ENCODE measurements at regions not wholly inside any gene's neighbourhood (a gene's known extent, or its start where the extent isn't known, plus 50 kb on each side); places are given as distances from the start of the nearest gene placed in this dataset.

- H3K4me3 ChIP-seq (ENCODE audit: low read depth, low read length): no peak overlapping the region
- no peak for TF ChIP-seq CTCF (IDR thresholded peaks at IDR 0.05; ENCODE audit: low read depth, low read length)
- H3K27ac ChIP-seq: no peak overlapping the region
- H3K36me3 ChIP-seq: no peaks in the 10 kb centered on the region
- H3K27me3 ChIP-seq (ENCODE audit: insufficient read depth, low read depth, severe bottlenecking): no peaks in the 10 kb centered on the region
- no peak for DNase-seq
- H3K9me3 ChIP-seq (ENCODE audit: severe bottlenecking): peaks cover 21% of the 10 kb centered on the region
These were observed 623.0 kb downstream of the NPHP4 start for GRCh38 chr1:5369223-5369622.

GRCh38 chr1:5368201-5368600 lies 624.0 kb downstream of the NPHP4 start:
- no peak for DNase-seq
- Histone ChIP-seq H3K27ac (no peak overlapping the region), H3K27me3 (ENCODE audit: insufficient read depth, low read depth, severe bottlenecking) (no peaks in the 10 kb centered on the region), H3K9me3 (ENCODE audit: severe bottlenecking) (peaks cover 14% of the 10 kb centered on the region), H3K4me3 (ENCODE audit: low read depth, low read length) (no peak overlapping the region), H3K36me3 (no peaks in the 10 kb centered on the region)
- no peak for TF ChIP-seq CTCF (IDR thresholded peaks at IDR 0.05; ENCODE audit: low read depth, low read length)

GRCh38 chr1:5367306-5367705 lies 624.9 kb downstream of the NPHP4 start:
- no peak for TF ChIP-seq CTCF (IDR thresholded peaks at IDR 0.05; ENCODE audit: low read depth, low read length)

GRCh38 chr1:5365751-5366150 lies 626.5 kb downstream of the NPHP4 start:
- no peaks in the 10 kb centered on the region for H3K36me3 ChIP-seq
- H3K4me3 ChIP-seq (ENCODE audit: low read depth, low read length): no peak overlapping the region
- no peak for DNase-seq
- no peak overlapping the region for H3K27ac ChIP-seq
- TF ChIP-seq CTCF (IDR thresholded peaks at IDR 0.05; ENCODE audit: low read depth, low read length): no peak
- no peaks in the 10 kb centered on the region for H3K27me3 ChIP-seq (ENCODE audit: insufficient read depth, low read depth, severe bottlenecking)
- no peaks in the 10 kb centered on the region for H3K9me3 ChIP-seq (ENCODE audit: severe bottlenecking)

More at GRCh38 chr1:5367306-5367705, 624.9 kb downstream of the NPHP4 start:
- H3K36me3 ChIP-seq: no peaks in the 10 kb centered on the region
- peaks cover 5% of the 10 kb centered on the region for H3K9me3 ChIP-seq (ENCODE audit: severe bottlenecking)
- no peak overlapping the region for H3K4me3 ChIP-seq (ENCODE audit: low read depth, low read length)
- DNase-seq: no peak
- H3K27ac ChIP-seq: no peak overlapping the region
- H3K27me3 ChIP-seq (ENCODE audit: insufficient read depth, low read depth, severe bottlenecking): no peaks in the 10 kb centered on the region

GRCh38 chr1:5364591-5364990 lies 627.6 kb downstream of the NPHP4 start:
- no peak for DNase-seq
- H3K9me3 ChIP-seq (ENCODE audit: severe bottlenecking): no peaks in the 10 kb centered on the region
- H3K27ac ChIP-seq: no peak overlapping the region
- H3K27me3 ChIP-seq (ENCODE audit: insufficient read depth, low read depth, severe bottlenecking): no peaks in the 10 kb centered on the region
- no peak overlapping the region for H3K4me3 ChIP-seq (ENCODE audit: low read depth, low read length)
- H3K36me3 ChIP-seq: no peaks in the 10 kb centered on the region
- TF ChIP-seq CTCF (IDR thresholded peaks at IDR 0.05; ENCODE audit: low read depth, low read length): no peak

- Histone ChIP-seq H3K4me3 (ENCODE audit: low read depth, low read length) (no peak overlapping the region), H3K27me3 (ENCODE audit: insufficient read depth, low read depth, severe bottlenecking) (peaks cover 2% of the 10 kb centered on the region), H3K27ac (no peak overlapping the region), H3K9me3 (ENCODE audit: severe bottlenecking) (peaks cover 18% of the 10 kb centered on the region), H3K36me3 (no peaks in the 10 kb centered on the region)
- no peak for TF ChIP-seq CTCF (IDR thresholded peaks at IDR 0.05; ENCODE audit: low read depth, low read length)
- no peak for DNase-seq
These were observed 637.5 kb downstream of the NPHP4 start for GRCh38 chr1:5354681-5355080.
